ENCODE measurements at regions not wholly inside any gene's neighbourhood (a gene's known extent, or its start where the extent isn't known, plus 50 kb on each side); places are given as distances from the start of the nearest gene placed in this dataset.

DNA sequence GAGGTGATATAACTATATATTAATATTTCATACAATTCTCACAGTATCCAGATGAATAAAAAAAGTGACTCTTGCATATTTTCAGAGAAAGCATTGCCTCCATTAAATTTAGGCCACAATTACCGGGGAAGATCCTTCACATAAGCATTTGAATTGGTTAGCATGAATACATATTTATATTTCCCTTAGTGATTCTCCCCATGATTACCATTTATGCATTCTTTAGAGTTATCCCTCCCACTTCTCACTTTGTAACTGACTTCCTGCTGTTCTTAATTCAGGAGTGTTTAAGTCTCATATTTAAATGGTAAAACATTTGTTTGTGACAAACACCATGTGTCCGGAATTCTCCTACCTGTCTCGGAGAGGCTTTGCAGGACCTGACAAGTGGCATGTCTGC lies 523.4 kb downstream of the CCDC85A start (continued):
- TF ChIP-seq, protein P1, sequence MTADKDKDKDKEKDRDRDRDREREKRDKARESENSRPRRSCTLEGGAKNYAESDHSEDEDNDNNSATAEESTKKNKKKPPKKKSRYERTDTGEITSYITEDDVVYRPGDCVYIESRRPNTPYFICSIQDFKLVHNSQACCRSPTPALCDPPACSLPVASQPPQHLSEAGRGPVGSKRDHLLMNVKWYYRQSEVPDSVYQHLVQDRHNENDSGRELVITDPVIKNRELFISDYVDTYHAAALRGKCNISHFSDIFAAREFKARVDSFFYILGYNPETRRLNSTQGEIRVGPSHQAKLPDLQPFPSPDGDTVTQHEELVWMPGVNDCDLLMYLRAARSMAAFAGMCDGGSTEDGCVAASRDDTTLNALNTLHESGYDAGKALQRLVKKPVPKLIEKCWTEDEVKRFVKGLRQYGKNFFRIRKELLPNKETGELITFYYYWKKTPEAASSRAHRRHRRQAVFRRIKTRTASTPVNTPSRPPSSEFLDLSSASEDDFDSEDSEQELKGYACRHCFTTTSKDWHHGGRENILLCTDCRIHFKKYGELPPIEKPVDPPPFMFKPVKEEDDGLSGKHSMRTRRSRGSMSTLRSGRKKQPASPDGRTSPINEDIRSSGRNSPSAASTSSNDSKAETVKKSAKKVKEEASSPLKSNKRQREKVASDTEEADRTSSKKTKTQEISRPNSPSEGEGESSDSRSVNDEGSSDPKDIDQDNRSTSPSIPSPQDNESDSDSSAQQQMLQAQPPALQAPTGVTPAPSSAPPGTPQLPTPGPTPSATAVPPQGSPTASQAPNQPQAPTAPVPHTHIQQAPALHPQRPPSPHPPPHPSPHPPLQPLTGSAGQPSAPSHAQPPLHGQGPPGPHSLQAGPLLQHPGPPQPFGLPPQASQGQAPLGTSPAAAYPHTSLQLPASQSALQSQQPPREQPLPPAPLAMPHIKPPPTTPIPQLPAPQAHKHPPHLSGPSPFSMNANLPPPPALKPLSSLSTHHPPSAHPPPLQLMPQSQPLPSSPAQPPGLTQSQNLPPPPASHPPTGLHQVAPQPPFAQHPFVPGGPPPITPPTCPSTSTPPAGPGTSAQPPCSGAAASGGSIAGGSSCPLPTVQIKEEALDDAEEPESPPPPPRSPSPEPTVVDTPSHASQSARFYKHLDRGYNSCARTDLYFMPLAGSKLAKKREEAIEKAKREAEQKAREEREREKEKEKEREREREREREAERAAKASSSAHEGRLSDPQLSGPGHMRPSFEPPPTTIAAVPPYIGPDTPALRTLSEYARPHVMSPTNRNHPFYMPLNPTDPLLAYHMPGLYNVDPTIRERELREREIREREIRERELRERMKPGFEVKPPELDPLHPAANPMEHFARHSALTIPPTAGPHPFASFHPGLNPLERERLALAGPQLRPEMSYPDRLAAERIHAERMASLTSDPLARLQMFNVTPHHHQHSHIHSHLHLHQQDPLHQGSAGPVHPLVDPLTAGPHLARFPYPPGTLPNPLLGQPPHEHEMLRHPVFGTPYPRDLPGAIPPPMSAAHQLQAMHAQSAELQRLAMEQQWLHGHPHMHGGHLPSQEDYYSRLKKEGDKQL (CRISPR knock-in tag; IDR thresholded peaks at IDR 0.05; ENCODE audit: low read depth): no peak
- no peak for TF ChIP-seq ZNF256 (CRISPR knock-in tag; conservative IDR thresholded peaks at IDR 0.05)
- TF ChIP-seq ARID5B (CRISPR knock-in tag; IDR thresholded peaks at IDR 0.05): no peak
- TF ChIP-seq ZMYM4 (CRISPR knock-in tag; IDR thresholded peaks at IDR 0.05): no peak
